NB4 (cell line): ENCODE measurements at regions not wholly inside any gene's neighbourhood (a gene's known extent, or its start where the extent isn't known, plus 50 kb on each side); places are given as distances from the start of the nearest gene placed in this dataset.

Source experiments
- DNase-seq: peaks from one replicate; pipeline ENCODE4 v3.0.0; 2010; ENCODE audit warnings: low read depth
- H3K4me3 ChIP-seq: one replicate; pipeline ENCODE4 v1.5.1; 2011; ENCODE audit warnings: mild to moderate bottlenecking, low read depth, low read length, moderate library complexity
- CTCF ChIP-seq: IDR thresholded peaks from one replicate; pipeline ENCODE4 v1.5.1; 2012; ENCODE audit warnings: low read depth, low read length
- MAX ChIP-seq: IDR thresholded peaks from 2 replicates; pipeline ENCODE4 v1.6.1; 2011; ENCODE audit warnings: low read depth, low read length
- MYC ChIP-seq: IDR thresholded peaks from 2 replicates; pipeline ENCODE4 v1.6.1; 2011; ENCODE audit warnings: low read depth, low read length
- POLR2A ChIP-seq: IDR thresholded peaks from 2 replicates; pipeline ENCODE4 v1.6.1; 2011; ENCODE audit warnings: mild to moderate bottlenecking; ENCODE audit not compliant: insufficient read length; ENCODE audit errors: extremely low read depth

GRCh38 chr4:158046345-158046744 is 126.5 kb downstream of the GASK1B start:
- TF ChIP-seq CTCF (no peak), POLR2A (no peak), MAX (no peak), MYC (no peak)
- DNase-seq = no peak
- H3K4me3 ChIP-seq = no peak overlapping the region

GRCh38 chr4:158043971-158044618 is 128.7 kb downstream of the GASK1B start:
- H3K4me3 ChIP-seq = no peak overlapping the region
- DNase-seq = no peak
- TF ChIP-seq POLR2A (no peak), MYC (no peak), CTCF (no peak), MAX (no peak)

- no peak for TF ChIP-seq MYC
- no peak for TF ChIP-seq MAX
- no peak for TF ChIP-seq POLR2A
- no peak for DNase-seq
- no peak overlapping the region for H3K4me3 ChIP-seq
Observed at GRCh38 chr4:158042591-158043030, 130.2 kb downstream of the GASK1B start.

GRCh38 chr4:158038718-158039117 is 134.1 kb downstream of the GASK1B start:
- no peak overlapping the region for H3K4me3 ChIP-seq
- TF ChIP-seq MYC = no peak
- TF ChIP-seq MAX = no peak
- DNase-seq = no peak

GRCh38 chr4:158036998-158037397 is 135.8 kb downstream of the GASK1B start:
- TF ChIP-seq CTCF = no peak
- no peak overlapping the region for H3K4me3 ChIP-seq
- DNase-seq = no peak

GRCh38 chr4:158035662-158036195 is 137.1 kb downstream of the GASK1B start:
- H3K4me3 ChIP-seq = no peak overlapping the region
- no peak for DNase-seq
- TF ChIP-seq CTCF (no peak), MAX (no peak), POLR2A (no peak), MYC (no peak)
